Right lung (tissue), 2 donors: ENCODE measurements at regions not wholly inside any gene's neighbourhood (a gene's known extent, or its start where the extent isn't known, plus 50 kb on each side); places are given as distances from the start of the nearest gene placed in this dataset.

Experiments
- DNase-seq, 2 donors: peaks; one replicate each; pipeline ENCODE4 v3.0.0-alpha.2; 2013

DNA sequence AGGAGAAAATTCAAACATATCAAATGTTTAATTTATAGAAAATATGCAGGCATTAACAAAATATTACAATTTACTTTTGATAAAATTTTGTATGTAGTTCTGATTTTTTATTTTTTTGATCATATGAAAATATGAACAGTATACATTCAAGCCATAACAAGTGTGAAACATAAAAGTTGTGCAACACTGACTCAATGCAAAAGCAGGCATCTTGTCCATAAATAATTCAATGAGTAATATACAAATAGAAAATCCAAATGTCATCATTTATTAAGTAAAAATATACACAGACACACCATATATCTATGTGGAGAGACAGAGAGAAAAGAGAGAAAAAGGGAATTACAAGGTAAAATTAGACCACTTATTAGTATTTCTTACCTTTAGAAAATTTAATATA lies 1183.9 kb downstream of the SLITRK1 start:
- no peak for DNase-seq

DNA sequence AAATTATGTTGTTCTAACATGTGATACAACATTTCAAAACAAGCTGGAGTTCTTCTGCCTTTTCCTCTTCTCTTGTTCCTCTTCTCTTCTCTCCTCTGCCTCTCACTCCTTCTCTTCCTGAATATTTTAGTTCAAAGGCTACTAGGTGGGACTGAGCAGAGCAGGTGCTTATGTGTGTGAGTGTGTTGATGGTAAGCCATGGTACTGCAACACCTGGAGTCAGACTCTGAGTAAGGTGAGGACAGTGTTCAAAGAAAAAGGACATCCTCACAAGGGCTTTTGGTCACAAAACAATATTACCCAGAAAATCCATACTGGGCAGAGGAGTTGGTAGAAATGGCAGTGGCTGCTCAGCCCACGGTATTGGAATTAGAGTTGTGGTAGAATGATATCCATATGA lies 1188.7 kb downstream of the SLITRK1 start:
- no peak for DNase-seq

DNA sequence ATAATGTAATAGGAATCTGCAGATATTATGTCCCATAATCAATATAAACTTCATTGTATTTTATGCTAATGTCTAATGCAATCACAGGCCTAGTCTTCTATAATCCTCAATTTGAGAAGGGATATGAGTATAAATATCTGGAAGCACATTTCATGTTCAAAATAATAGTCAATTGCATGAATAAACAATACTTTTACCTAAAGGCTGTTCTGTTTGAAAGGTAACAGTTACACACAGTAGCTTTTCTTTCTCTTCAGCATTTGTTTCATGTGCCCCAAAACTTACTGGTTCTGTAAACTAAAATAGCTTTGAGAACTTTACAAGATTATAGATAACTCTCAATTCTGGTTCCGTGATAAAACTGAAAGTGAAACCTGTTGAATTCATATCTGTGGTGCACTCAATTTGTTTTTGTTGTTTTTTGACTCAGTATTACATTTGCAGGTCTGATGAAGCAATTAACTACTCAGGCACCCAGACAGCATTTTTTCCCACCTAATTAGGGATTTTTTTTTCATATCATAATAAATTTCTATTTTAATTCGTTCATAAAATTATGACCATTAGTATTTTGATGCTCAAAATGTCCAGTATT lies 1193.8 kb downstream of the SLITRK1 start:
- no peak for DNase-seq

DNA sequence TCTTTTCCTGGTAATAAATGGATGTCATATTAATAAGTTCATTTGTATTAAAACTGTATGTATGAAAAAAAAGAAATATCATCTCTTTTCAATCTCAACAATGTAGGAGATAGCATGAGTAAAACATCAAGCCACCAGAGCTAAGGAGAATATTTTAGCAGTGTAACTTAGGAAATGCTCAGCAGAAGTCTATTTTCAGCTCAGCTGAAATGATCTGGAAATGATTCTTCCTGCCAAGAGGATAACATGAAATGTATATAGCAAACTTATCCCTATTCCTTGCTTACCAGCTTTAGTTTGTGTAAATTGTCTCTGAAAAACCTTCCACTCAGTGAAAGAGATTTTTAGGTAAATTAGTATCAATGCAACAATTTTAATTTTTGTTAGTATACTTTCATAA lies 1194.4 kb downstream of the SLITRK1 start:
- DNase-seq, result no peak

DNA sequence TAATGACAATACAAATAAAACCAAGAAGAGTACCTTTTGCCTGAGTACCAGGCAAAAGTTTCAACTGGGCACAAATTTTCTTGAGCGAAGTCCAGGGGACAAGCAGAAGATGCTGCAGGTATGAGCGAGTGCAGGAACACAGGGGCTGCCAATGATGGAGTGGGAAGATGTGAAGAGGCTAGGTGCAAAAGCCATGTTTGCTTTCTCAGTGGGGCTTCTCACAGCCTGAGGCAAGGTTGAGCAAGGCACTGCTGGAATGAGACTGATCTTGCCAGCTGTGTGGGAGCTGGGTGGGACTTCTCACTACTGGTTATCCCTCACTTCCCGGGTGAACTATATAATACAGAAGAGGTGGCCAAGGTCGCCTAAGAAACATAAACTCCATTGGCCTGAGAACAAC lies 1200.7 kb downstream of the SLITRK1 start:
- DNase-seq, result no peak

DNA sequence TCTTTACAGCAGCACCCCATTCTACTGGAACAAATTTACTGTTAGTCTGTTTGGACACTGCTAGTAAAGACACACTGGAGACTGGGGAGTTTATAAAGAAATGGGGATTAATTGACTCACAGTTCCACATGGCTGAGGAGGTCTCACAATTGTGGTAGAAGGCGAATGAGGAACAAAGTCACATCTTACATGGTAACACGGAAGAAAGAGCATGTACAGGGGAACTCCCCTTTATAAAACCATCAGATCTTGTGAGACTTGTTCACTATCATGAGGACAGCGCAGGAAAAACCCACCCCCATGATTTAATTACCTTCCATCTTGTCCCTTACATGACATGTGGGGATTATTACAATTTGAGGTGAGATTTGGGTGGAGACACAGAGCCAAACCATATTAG lies 1204.2 kb downstream of the SLITRK1 start:
- DNase-seq, result no peak

DNA sequence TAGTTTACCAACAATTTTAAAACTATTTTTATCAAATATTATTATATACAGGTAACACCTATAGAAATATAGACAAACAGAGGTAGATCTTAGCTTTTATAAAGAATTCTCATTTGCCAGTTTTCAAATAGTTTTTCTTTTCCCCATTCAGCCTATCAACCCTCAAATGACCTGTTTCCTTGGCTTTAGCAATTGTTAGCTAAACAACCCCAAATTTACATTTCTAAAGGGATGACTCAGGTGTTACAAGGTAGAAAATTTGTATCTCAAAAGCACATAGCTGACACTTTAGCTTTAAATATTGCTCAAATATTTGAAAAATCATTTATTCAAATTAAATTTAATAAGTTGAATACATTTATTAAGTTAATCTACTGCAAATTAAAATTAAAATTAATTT lies 1207.2 kb downstream of the SLITRK1 start:
- no peak for DNase-seq

DNA sequence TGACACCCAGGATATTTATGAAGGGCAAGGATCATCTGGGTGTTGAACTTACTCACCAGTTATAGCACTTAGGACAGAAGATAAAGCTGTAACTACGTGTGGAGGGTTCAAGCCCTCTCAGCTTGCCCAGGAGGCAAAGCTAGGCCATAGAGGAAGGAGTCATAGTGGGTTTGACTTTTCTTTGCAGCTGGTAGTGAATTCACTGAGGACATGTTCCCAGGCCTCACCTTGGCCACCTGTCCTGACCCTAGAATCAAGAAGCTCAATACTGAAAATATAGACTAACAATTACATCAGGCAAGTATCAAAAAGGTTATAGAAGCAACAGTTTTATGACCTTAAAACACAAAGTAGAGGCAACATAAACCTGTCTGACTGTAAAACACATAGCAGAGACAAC lies 1207.7 kb downstream of the SLITRK1 start:
- DNase-seq, result no peak

DNA sequence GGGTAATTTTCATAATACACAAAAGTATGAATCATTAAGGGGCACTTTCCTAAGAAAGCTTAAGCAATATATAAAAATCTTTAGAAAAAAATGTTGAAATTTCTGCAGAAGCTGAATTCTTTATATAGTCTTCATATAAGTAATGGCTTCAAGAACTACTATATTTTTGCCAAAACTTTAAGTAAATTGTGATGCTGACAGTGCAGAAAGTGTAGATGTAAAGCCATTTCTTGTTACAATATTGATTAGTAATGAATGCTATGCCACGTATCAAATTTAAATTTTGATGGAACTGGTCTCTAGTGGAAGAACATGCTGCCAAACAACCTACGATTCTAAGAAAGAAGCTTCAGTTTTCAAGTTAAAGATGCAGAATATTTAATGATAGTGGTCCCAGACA lies 1210.0 kb downstream of the SLITRK1 start:
- DNase-seq, result no peak

DNA sequence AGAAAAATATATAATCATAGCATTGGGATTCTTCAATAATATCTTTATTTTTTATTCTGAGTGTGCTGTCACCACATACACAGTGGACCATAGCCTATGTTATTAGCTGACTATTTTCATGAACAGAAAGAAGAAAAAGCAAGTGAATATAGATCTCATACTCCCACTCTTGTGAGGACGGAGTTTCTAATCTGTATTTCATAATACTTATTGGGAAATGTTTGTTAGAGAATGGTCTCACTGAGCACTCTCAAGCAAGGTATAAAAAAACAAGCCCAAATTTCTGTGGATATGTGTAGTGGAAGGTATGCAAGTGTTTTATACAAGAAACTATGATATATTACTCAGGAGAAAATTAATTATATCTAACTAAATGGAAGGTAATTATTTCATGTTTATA lies 1218.1 kb downstream of the SLITRK1 start:
- no peak for DNase-seq

DNA sequence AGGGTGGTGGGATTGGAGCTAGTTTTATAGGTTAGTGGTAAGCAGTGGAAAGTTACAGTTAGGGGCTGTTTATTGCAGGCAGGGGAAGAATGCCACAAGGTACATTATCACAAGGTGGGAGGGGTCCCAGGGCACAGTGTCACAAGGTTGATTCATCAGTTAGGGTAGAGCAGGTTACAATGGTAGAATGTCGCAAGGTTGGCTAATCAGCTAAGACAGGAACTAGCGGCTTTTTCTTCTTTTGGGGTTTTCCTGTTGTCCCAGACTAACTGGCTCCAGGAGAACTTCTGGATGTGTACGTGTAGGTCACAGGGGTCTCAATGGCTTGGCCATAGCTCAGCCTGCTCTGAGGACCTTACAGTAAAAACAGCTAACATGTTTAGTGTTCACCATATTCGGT lies 1221.1 kb downstream of the SLITRK1 start:
- DNase-seq, result no peak

DNA sequence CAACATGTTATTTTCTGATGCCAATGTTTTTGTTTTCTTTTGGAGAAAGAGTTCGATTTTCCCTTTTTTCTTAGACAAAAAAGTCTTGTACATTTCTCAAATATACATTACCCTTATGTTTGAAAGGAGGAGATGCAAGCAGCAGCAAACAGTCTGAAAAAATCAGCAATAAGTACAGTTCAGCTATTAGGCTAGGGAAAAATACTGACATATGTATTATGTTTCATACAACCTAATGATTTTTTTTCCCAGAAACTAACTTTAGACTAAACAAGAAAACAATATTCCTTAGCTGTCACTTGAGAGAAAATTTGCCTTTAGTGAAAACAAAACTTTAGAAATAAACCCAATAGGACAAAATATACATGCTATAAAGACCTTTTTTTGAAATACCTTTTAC lies 1223.5 kb downstream of the SLITRK1 start:
- DNase-seq, result peak; percentile 52 to 55

DNA sequence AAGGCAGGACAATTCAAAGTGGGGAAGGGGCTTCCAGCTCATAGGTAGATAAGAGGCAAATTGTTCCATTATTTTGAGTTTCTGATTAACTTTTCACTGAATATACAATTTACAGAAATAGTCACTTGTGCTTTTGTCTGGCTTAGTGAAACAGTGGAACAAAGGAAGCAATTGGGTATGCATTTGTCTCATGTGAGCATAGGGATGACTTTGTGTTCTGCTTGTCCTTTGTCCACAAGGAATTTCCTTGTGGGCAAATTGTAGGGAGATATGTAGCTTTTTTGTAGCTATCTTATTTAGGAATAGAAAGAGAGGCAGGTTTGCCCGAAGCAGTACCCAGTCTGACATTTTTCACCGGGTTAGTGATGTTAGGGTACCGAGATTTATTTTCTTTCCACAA lies 1224.8 kb downstream of the SLITRK1 start:
- no peak for DNase-seq

DNA sequence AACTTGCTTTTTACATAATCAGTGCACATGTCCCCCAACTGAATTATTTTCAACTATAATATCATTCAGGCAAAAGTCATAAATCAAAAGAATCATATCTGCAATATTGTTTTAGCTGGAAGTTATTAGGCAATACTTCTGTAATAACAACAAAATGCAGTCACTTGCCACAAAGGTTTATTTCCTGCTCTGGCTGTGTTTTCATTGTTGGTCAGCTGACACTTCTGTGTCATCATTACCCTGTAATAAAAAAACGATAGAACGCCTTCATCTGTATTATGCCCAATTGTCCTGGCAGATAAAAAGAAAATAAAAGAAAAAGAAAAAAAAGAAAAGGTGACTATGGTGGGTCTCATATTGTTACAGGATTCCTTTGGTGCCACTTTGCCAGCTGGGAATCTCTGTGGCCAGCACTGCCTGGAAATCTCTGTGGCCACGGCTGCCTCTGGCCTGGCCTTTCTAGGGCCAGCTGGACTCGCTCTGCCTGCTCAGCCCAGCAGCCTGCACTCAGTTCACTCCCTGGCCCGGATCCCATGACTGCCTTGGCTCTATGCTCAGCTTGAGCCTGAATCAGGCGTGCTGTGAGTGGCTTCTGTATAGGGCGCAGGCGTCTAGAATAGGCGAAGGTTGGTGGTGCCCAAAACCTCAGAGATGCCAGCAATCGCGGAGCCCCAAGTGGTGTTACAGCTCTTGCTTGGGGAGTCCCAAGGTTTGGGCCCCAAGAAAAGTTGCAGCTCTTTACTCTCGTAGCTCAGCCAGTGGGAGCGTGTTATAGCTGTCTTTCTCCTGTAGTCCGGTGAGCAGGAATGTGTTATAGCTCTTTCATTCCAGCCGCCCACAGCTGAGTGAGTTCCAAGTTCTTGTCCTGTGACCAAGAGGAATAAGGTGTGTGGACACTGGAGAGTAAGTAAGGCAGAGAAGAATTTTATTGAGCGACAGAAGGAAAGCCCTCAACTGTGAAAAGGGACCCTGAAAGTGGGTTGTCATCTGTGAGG lies 1227.1 kb downstream of the SLITRK1 start:
- peak; percentile 86 to 91 for DNase-seq

DNA sequence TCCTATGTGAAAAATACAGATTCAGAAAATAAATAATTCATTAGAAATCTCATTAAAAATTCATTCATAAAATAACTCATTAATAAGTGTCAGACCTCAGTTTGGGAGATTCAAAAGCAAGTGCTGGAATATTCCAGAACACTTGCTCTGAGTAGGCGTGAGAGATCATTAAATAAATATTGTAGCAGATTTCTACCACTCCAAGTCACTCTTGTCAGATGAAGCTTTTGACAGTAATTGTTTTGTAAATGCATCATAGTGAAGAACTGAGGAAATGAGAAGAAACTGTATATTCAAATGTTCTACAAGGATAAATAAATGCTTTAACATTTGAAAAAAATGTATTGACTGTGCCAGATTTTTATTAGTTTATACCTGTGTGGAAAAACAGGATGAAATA lies 1228.1 kb downstream of the SLITRK1 start:
- DNase-seq, result no peak

DNA sequence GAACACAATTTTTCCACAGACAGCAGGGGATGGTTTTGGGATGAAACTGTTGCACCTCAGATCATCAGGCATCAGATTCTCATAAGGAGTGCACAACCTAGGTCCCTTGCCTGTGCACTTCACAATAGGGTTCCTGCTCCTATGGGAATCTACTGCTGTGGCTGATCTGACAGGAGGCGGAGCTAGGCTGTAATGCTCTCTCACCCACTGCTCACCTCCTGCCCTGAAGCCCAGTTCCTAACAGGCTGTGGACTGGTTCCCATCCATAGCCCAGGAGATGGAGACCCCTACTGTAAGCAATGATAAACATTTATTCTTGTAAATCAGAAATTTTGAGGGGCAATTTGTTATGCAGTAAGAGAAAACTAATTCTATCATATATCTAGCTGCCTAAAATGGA lies 1234.7 kb downstream of the SLITRK1 start:
- no peak for DNase-seq

DNA sequence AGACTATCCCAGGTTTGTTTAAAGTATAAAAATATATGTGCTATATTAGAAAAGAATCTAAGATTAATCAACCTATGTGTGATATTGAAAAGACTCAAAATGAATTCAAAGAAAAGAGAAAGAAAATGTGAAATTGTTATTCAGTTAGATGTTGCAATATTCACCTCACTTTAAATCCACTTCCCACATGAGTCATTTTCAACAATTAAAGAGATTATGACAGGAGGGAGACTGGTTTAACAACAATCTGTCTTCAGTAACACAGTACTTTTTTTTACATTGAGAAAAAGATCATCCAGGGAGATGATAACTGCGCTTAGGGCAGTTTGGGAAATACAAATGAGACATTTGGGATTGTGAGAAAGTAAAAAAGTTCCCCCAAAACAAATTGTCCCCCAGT lies 1246.2 kb downstream of the SLITRK1 start:
- no peak for DNase-seq

DNA sequence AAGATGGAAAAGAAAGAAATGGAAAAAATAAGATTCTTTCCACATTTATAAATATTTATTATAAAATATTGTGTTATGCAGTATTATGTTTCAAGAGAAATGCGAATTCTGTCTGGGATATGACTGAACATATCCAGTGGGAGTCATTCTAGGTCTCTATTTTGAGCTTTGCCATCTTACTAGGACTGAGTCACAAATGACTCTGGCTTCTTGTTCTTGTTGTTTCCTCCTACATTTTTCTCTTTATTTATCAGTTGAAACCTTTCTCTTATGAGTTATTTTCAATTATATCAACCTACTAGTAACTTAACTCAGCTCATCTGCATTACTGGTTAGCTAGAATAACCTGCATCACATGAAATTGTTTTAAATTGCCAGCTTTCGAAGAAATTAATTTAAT lies 1247.3 kb downstream of the SLITRK1 start:
- no peak for DNase-seq

DNA sequence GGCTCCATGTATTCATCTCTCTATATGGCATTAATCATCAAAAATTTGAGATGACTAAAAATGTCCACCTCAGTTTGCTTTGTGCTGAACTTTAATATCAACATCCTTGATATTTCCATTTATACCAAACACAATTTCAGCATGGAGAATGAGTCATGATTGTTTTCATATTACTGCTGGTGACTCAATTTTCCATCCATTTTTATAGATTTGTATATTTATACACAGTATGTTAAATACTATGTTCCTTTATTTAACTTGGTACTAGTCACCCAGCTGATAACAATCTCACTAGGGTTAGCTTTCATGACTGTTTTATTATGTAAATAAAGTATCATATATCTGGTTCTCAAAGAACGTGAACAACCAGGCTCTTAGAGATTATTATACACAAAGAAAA lies 1255.1 kb downstream of the SLITRK1 start:
- peak in 1 of 2 donors; percentile 3 for DNase-seq

DNA sequence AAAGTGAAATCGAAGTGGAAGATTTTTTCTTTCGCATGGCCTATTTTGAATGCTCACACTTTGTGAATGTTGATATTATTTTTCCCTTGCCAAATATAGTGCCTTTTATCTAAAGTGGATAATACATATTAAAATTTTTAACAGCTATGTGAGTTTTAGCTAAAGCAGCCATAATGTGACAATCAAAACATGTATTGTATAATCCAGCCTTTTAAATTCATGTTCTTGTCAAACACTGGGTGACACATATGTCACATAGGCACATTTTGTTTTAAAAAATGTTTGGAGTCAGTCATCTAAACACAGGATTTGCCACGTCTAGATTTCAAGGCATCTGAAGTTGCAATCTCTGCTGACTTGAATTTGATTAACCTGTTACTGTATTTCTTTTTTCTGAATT lies 1256.6 kb downstream of the SLITRK1 start:
- no peak for DNase-seq

DNA sequence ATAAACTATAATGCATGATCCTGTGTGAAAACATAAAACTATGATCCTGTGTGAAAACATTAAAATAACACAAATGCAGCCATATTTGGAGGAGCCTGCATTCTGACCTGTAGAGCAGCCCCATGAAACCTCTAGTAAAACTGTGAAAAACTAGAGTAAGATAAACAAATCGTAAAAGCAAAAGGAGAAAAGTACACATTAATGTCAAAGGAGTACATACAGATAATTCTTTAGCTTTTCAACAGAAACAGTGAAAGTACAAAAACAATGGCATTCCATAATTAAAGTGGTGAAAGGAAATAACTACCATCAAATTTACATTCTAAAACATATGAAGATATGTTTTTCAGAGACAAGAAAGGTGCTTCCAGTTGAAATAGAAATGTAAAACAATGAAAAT lies 1267.2 kb downstream of the SLITRK1 start:
- DNase-seq, result no peak

DNA sequence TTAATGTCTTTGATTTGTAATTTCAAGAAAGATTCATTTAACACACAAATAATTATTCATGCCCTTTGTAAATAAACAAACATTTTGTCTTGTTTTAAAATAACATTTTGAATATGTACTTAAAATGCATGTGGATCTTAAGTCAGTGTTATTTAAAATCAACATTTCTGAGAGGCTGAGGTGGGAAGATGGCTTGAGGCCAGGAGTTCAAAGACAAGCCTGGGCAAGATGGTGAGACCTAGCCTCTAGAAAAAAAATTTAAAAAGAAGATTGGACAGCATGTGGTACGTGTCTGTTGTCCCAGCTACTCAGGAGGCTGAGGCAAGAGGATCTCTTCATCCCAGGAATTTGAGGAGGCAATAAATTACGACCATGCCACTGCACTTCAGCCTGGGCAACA lies 1268.2 kb downstream of the SLITRK1 start:
- DNase-seq, result no peak

DNA sequence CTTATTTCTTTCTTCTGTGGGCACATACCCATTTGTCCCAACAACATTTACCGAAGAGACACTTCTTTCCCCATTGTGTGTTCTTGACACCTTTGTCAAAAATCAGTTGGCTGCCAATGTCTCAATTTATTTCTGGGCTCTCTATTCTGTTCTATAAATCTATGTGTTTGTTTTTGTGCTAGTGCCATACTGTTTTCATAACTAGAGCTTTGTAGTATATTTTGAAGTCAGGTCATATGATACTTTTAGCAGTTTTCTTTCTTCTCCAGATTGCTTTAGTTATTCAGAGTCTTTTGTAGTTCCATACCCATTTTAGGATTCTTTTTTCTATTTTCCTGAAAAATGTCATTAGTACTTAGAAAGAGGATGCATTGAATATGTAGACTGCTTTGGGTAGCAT lies 1276.3 kb downstream of the SLITRK1 start:
- no peak for DNase-seq

DNA sequence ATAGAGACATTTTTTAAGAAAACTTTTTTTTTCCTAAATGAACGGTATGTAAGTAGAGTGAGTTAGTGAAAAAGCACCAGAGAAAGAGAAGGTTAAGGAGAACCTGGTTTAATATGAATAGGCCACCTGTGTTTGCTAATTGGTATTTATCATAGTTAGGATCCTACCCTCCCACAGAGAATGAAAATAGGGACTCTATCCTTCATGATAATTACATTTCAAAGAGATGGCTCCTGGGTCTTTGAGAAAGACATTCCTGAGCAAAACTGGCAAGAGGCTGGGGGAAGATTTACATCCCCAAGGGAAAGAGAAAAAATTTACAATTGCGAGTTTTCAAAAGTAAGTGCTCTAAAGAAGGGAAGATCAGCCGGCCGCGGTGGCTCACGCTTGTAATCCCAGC lies 1284.5 kb downstream of the SLITRK1 start:
- DNase-seq, result no peak
